GM23338 (cell line): ENCODE measurements at regions not wholly inside any gene's neighbourhood (a gene's known extent, or its start where the extent isn't known, plus 50 kb on each side); places are given as distances from the start of the nearest gene placed in this dataset.

ENCODE experiments used
- ATAC-seq: fragments of 200-7000 bp; cut with Tn5 transposase; 3 replicates; pipeline ENCODE4 v1.9.1; 2020
- DNase-seq: peaks from one replicate; pipeline ENCODE4 v3.0.0-alpha.2; 2015; ENCODE audit warnings: low spot score
- H2AFZ ChIP-seq: fragments of 200-600 bp; sonication (generic); 2 replicates; pipeline ENCODE4 v1.8.0; 2016; ENCODE audit warnings: antibody characterized with exemption, mild to moderate bottlenecking, moderate library complexity
- H3F3A ChIP-seq: fragments of 200-600 bp; sonication (generic); replicated peaks from 2 replicates; pipeline ENCODE4 v1.8.0; 2017; ENCODE audit warnings: antibody characterized with exemption, mixed run types, low read depth
- H3K27ac ChIP-seq: fragments of 200-600 bp; sonication (generic); 2 replicates; pipeline ENCODE4 v1.6.1; 2016; ENCODE audit warnings: low read depth
- H3K27me3 ChIP-seq: fragments of 200-600 bp; sonication (generic); 2 replicates; pipeline ENCODE4 v1.8.0; 2016; ENCODE audit warnings: mild to moderate bottlenecking, mixed run types, moderate library complexity; ENCODE audit not compliant: insufficient read depth
- H3K36me3 ChIP-seq: fragments of 200-600 bp; sonication (generic); 2 replicates; pipeline ENCODE4 v1.8.0; 2016; ENCODE audit warnings: mild to moderate bottlenecking; ENCODE audit not compliant: insufficient read depth
- H3K4me1 ChIP-seq: fragments of 200-600 bp; sonication (generic); 2 replicates; pipeline ENCODE4 v1.8.0; 2016; ENCODE audit warnings: mild to moderate bottlenecking, moderate library complexity; ENCODE audit not compliant: insufficient read depth
- H3K4me2 ChIP-seq: fragments of 200-600 bp; sonication (generic); 2 replicates; pipeline ENCODE4 v1.7.1; 2017; ENCODE audit warnings: mixed run types
- H3K4me3 ChIP-seq: fragments of 200-600 bp; sonication (generic); 2 replicates; pipeline ENCODE4 v1.6.1; 2016; ENCODE audit warnings: mixed run types
- H3K79me2 ChIP-seq: fragments of 200-600 bp; sonication (generic); replicated peaks from 2 replicates; pipeline ENCODE4 v1.8.0; 2017; ENCODE audit warnings: mild to moderate bottlenecking; ENCODE audit not compliant: insufficient read depth
- H3K9me2 ChIP-seq: fragments of 200-600 bp; sonication (generic); 2 replicates; pipeline ENCODE4 v1.8.0; 2017; ENCODE audit not compliant: insufficient read depth
- H4K20me1 ChIP-seq: fragments of 200-600 bp; sonication (generic); replicated peaks from 2 replicates; pipeline ENCODE4 v1.8.0; 2017; ENCODE audit warnings: mild to moderate bottlenecking; ENCODE audit not compliant: insufficient read depth
- H3K27ac Mint-ChIP-seq: 2 replicates; pipeline ENCODE4 v1.8.0; 2020; ENCODE audit warnings: inconsistent platforms, mild to moderate bottlenecking, moderate library complexity, mixed read lengths
- H3K27me3 Mint-ChIP-seq: 3 replicates; pipeline ENCODE4 v1.8.0; 2022; ENCODE audit warnings: low read depth, mild to moderate bottlenecking, moderate library complexity, mixed read lengths, inconsistent platforms; ENCODE audit not compliant: insufficient read depth, poor library complexity
- H3K36me3 Mint-ChIP-seq: 3 replicates; pipeline ENCODE4 v1.8.0; 2021; ENCODE audit warnings: low read depth, mild to moderate bottlenecking, inconsistent platforms, moderate library complexity, mixed read lengths
- H3K4me1 Mint-ChIP-seq: 3 replicates; pipeline ENCODE4 v1.8.0; 2020; ENCODE audit warnings: mild to moderate bottlenecking, inconsistent platforms, mixed read lengths
- H3K4me3 Mint-ChIP-seq: 3 replicates; pipeline ENCODE4 v1.8.0; 2021; ENCODE audit warnings: moderate library complexity, mild to moderate bottlenecking, inconsistent platforms, mixed read lengths
- H3K9me3 Mint-ChIP-seq: 3 replicates; pipeline ENCODE4 v1.8.0; 2020; ENCODE audit warnings: moderate library complexity, mild to moderate bottlenecking, inconsistent platforms, mixed read lengths
- CREB1 ChIP-seq: fragments of 250-450 bp; sonication (Bioruptor Pico); IDR thresholded peaks from 2 replicates; pipeline ENCODE4 v1.5.0; 2020; ENCODE audit warnings: low read depth, mild to moderate bottlenecking, moderate library complexity
- EZH2 ChIP-seq: fragments of 200-600 bp; sonication (generic); IDR thresholded peaks from one replicate; pipeline ENCODE4 v1.8.0; 2017; ENCODE audit warnings: antibody characterized with exemption, mild to moderate bottlenecking, low read depth; ENCODE audit not compliant: unreplicated experiment
- NANOG ChIP-seq: IDR thresholded peaks from 2 replicates; pipeline ENCODE4 v1.6.1; 2016; ENCODE audit warnings: antibody characterized with exemption, borderline replicate concordance
- POLR2AphosphoS5 ChIP-seq: IDR thresholded peaks from 2 replicates; pipeline ENCODE4 v1.6.1; 2016; ENCODE audit warnings: antibody characterized with exemption, low read depth
- ZNF331 ChIP-seq: fragments of 250-450 bp; sonication (Bioruptor Pico); IDR thresholded peaks from 2 replicates; pipeline ENCODE4 v1.5.0; 2020; ENCODE audit warnings: low read depth, mild to moderate bottlenecking, moderate library complexity
- ZNF462 ChIP-seq: fragments of 250-450 bp; sonication (Bioruptor Pico); IDR thresholded peaks from 2 replicates; pipeline ENCODE4 v1.5.0; 2020; ENCODE audit warnings: mild to moderate bottlenecking, moderate library complexity

GRCh38 chr3:22729981-22730380 lies 473.1 kb upstream of the UBE2E2 start (continued):
- TF ChIP-seq ZNF462 (CRISPR knock-in tag) = no peak
- TF ChIP-seq CREB1 = no peak
- TF ChIP-seq NANOG = no peak
- no peak for TF ChIP-seq ZNF331 (CRISPR knock-in tag)

- Mint-ChIP-seq H3K9me3 (no peaks in the 10 kb centered on the region; the same call in 2 of the 3 replicates), H3K27ac (no peak overlapping the region), H3K36me3 (no peaks in the 10 kb centered on the region), H3K4me1 (peaks cover 6% of the 10 kb centered on the region; the same call in 1 of the 3 replicates), H3K4me3 (no peak overlapping the region), H3K27me3 (no peaks in the 10 kb centered on the region)
- Histone ChIP-seq H2AFZ (no peak overlapping the region), H3F3A (no peaks in the 10 kb centered on the region), H3K79me2 (no peaks in the 10 kb centered on the region), H3K27ac (no peak overlapping the region), H3K4me1 (no peaks in the 10 kb centered on the region), H4K20me1 (no peaks in the 10 kb centered on the region), H3K9me2 (peaks cover 8% of the 10 kb centered on the region; the same call in 1 of the 2 replicates), H3K4me2 (no peak overlapping the region), H3K36me3 (no peaks in the 10 kb centered on the region), H3K4me3 (no peak overlapping the region), H3K27me3 (no peaks in the 10 kb centered on the region)
- ATAC-seq (no peak), DNase-seq (no peak)
- TF ChIP-seq EZH2 = no peak
- TF ChIP-seq POLR2AphosphoS5 = no peak
Observed at GRCh38 chr3:22730701-22731100, 472.4 kb upstream of the UBE2E2 start.
